Spleen (tissue), 7 donors: ENCODE measurements at regions not wholly inside any gene's neighbourhood (a gene's known extent, or its start where the extent isn't known, plus 50 kb on each side); places are given as distances from the start of the nearest gene placed in this dataset.

Experiments
- CTCF ChIP-seq, 11 experiments: fragments of 200-600 bp in 7 of 11; fragments of 450-650 bp in 4 of 11; sonication (generic) in 4 of 11; IDR thresholded peaks in 8 of 11; conservative IDR thresholded peaks in 3 of 11; 1 replicate in 7 of 11; 2 replicates in 4 of 11; pipeline versions ENCODE4 v1.4.0 to v1.8.0; 2016 to 2021; ENCODE audit warnings: antibody characterized with exemption in 11 of 11, inconsistent platforms in 4 of 11, mild to moderate bottlenecking in 1 of 11
- POLR2A ChIP-seq, 3 donors: fragments of 450-650 bp; IDR thresholded peaks; one replicate each; pipeline ENCODE4 v1.5.1; 2017; ENCODE audit warnings: antibody characterized with exemption in 3 of 3, mild to moderate bottlenecking in 1 of 3
- POLR2AphosphoS5 ChIP-seq, 3 donors: sonication (generic); formaldehyde crosslinking; IDR thresholded peaks; one replicate each; pipeline ENCODE4 v1.5.1; 2017; ENCODE audit warnings: antibody characterized with exemption in 3 of 3
- donor health status: DM: no; HTN: no; CAD: no; lungs with moderate emphysema.
- donor health status: DM: no; HTN: no; CAD: no.
- donor health status: DM: no; HTN: no; CAD: no.

- TF ChIP-seq POLR2AphosphoS5 (IDR thresholded peaks at IDR 0.05) (no peak), CTCF (IDR thresholded peaks at IDR 0.05 in 8 of 11, conservative IDR thresholded peaks at IDR 0.05 in 3 of 11) (no peak), POLR2A (IDR thresholded peaks at IDR 0.05) (no peak)
Observed at GRCh38 chr10:64732372-64732957, 1211.3 kb downstream of the REEP3 start.
